Right hindlimb (tissue), 1 donor: ENCODE measurements at regions not wholly inside any gene's neighbourhood (a gene's known extent, or its start where the extent isn't known, plus 50 kb on each side); places are given as distances from the start of the nearest gene placed in this dataset.
A peak's percentile ranks its signal among the peaks of the same experiment; 100 is the strongest.

Source experiments
- DNase-seq: peaks from one replicate; pipeline ENCODE4 v3.0.0-alpha.2; 2018

DNA sequence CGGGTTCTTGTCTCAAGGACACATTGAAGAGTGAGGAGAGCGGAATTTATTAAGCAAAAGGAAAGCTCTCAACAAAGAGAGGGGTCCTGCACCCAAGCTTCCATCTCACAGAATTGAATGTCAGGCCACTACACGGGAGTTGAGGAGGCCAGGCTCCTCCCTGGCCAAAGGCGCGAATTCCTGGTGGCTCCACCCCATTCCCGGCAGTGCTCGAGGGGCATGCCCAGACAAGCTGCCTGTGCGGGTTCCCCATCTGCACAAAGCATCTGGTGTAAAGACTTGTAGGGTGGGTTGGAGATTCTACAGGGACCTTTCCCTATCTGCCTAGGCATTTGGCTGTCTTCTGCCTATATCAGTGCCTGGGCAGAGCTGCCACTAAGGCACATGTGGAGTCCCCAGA, 648.5 kb upstream of the PKN2 start:
- no peak for DNase-seq

DNA sequence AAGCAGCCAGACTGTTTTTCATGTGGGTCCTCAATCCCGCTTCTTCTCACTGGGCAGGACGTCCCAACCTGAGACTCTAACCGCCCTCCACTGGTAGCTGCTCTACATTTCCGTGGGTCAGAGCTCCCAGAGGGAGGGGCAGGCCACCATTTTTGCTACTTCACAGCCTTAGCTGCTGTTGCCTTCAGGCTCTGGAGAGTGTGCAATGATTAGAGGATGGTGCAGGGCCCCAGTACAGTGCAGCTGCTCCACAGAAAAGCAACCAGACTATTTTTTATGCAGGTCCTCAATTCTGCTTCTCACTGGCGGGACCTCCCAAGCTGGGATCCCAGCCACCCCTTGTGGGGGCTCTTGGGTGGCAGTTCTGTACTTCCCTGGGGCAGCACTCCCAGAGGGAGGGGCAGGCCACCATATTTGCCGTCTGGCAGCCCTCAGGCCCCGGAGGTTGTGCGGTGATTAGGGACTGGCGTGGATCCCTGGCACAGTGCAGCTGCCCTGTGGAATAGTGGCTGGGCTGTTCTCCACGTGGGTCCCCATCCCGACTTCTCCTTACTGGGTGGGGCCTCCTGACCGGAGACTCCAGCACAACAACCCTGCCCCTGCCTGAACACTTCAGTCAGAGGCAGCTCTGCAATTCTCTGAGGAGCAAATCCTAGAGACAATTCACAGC, 647.6 kb upstream of the PKN2 start:
- DNase-seq = no peak

DNA sequence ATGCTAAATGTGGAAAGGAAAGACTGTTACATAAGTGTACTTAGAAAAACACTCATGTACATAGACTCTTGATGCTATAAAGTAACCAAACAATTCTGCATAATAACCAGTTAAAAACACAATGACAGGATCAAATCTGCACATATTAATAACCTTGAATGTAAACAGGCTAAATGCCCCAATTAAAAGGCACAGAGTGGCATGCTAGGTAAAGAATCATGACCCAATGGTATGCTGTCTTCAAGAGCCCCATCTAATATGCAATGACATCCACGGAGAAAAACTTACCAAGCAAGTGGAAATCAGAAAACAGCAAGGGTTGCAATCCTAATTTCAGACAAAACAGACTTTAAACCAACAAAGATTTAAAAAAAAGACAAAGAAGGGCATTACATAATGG, 644.8 kb upstream of the PKN2 start:
- DNase-seq = no peak

DNA sequence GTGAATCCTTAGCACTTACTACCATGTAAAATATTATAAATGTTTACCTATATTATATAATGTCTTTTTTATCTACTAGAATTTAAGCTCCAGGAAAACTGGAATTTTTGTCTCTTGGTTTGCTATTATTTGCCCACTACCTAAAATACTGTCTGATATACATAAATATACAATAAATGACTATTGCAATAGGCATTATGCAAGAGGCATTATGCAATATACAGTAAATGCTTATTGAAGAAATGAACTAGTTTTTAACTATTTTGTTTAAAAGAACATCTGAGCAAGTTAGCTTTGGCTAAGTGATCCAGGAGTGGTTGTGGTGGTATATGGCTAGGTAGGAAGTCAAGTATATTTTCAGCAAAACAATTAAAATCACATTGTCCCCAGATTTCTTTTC, 640.2 kb upstream of the PKN2 start:
- no peak for DNase-seq

GRCh38 chr1:88052167-88052566, 631.9 kb upstream of the PKN2 start:
- no peak for DNase-seq

GRCh38 chr1:88053065-88053464, 631.0 kb upstream of the PKN2 start:
- no peak for DNase-seq

- DNase-seq = no peak
Observed at GRCh38 chr1:88056881-88057280, 627.2 kb upstream of the PKN2 start.

- DNase-seq = no peak
Observed at GRCh38 chr1:88058205-88058604, 625.9 kb upstream of the PKN2 start.

- no peak for DNase-seq
Observed at GRCh38 chr1:88060112-88060673, 623.9 kb upstream of the PKN2 start.

GRCh38 chr1:88060750-88061491, 623.2 kb upstream of the PKN2 start:
- DNase-seq = no peak

DNA sequence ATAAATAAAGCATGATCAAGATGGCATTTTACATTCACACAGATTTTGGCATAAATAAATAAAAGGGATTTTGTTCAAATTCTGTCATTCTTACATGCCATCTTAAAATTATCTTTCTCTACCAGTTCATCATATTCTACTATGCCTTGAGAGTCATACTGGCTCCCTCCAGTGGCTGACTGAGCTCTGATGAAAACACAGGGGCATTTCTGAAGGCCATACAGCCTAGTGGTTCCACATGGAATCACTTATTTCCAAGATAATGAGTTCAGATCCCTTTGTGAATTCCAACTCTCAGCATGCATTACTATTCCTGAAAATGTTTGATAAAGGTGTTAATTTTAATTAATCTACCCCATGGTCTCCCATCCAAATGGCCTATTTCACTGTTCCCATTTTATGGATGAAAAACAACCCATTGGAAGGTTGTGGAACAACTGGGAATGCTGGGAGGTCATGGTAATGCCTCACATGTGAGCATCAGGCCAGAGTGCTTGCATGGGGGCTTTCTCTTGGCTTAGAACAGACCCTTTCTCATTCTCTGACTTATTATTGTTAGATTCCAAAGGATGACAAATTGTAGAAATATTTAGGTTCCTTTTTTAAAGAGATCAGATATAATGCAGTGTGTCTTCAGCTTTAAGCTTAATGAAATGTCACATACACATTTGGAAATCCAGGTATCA, 622.4 kb upstream of the PKN2 start:
- peak; percentile 36 for DNase-seq

GRCh38 chr1:88062650-88063153, 621.4 kb upstream of the PKN2 start:
- DNase-seq = no peak

DNA sequence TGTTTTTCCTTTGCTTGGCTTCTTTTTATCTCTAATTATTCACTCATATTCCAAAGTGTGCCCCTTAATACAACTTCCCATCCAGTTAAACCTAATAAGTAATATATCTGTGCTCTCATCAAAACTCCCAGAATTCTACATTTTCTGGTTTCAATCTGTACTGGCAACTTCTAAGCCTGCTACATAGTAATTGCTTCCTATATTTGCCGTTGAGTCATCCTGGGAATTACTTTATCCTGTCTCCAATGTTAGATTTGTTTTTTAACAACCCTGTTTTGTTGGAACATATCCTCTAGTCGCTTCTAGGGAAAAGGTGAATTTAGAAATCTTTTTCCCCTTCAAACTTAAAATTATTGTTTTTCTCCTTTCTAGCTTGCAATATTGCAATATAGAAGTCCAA, 620.5 kb upstream of the PKN2 start:
- DNase-seq = no peak

DNA sequence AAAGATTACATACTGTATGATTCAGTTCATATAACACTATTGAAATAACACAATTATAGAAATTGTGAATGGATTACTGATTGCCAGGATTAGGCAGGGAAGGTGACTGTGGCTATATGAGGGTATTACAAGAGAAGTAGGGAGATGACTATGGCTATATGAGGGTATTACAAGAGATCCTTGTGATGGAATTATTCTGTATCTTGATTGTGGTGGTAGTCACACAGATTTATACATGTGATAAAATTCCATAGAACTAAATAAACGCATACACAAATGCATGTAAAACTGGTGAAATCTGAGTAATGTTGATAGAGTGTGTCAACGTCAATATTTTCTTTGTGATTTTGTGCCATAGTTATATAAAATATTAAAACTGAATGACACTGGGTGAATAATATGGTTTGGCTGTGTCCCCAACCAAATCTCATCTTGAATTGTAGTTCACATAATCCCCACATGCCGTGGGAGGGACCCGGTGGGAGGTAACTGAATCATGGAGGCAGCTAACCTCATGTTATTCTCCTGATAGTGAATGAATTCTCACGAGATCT, 615.6 kb upstream of the PKN2 start:
- DNase-seq = no peak

GRCh38 chr1:88070956-88071355, 613.1 kb upstream of the PKN2 start:
- no peak for DNase-seq

- no peak for DNase-seq
Observed at GRCh38 chr1:88074661-88075060, 609.4 kb upstream of the PKN2 start.

- no peak for DNase-seq
Observed at GRCh38 chr1:88075813-88076212, 608.3 kb upstream of the PKN2 start.

DNA sequence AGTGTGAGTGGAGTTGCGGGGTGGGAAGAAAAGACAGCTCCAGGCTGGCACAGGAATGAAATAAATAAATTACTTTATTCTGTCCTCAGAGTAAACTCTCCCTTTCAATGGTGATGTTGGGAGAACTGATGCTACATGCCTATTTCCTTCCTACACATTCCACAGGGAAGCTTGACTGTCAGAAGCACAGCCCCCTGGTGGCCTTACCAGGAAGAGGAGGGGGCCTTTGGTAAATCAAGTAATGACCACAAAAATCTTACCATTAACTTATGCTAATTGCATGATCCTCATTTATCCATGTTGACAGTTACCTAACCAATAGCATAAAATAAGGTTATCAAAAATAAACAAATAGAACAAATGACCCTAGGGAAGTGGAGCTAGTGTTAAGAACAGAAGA, 605.0 kb upstream of the PKN2 start:
- no peak for DNase-seq

DNA sequence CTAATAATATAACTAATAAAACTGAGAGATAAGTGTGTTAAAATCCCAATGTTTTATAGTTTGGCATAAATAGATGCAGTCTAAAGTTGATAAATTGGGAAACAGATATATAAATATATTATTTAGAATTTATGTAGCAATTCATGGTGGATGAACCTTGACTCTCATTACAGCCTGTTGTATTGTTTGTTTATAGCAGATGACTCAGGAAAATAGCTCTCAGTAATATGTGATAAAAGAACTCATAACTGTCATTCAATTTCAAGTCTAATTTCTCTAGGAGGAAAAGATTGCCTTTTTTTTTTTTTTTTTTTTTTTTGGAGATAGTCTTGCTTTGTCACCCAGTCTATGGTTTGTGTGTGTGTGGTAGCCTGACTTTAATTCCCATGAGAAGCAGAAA, 603.2 kb upstream of the PKN2 start:
- DNase-seq = no peak

- no peak for DNase-seq
Observed at GRCh38 chr1:88088481-88088880, 595.6 kb upstream of the PKN2 start.

GRCh38 chr1:88089961-88090360, 594.1 kb upstream of the PKN2 start:
- DNase-seq = no peak

GRCh38 chr1:88098881-88099280, 585.2 kb upstream of the PKN2 start:
- no peak for DNase-seq

DNA sequence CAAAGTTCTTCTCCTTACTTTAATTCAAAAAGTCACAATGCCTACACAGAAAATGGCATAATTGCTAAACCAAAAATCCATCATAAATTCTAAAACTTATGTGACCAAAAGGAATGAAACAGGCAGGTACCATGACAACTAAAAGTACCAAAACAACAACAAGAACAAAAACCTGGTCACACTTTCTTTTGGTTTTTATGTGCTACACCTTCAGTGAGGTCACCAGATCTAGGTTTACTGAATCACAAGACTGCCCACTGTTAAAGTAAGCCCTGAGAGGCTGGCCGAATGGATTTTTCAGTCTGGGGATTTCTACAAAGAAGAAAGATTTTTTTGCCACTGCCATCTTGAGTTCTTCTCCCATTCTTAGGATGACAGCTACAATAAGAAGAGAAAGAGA, 583.0 kb upstream of the PKN2 start:
- DNase-seq = no peak
